OCI-LY7 (cell line): ENCODE measurements at regions not wholly inside any gene's neighbourhood (a gene's known extent, or its start where the extent isn't known, plus 50 kb on each side); places are given as distances from the start of the nearest gene placed in this dataset.

Experiments used
- CTCF ChIP-seq: fragments of 200-600 bp; sonication (generic); conservative IDR thresholded peaks from 2 replicates; pipeline ENCODE4 v1.5.1; 2014; ENCODE audit warnings: mild to moderate bottlenecking, antibody characterized with exemption, low read length, moderate library complexity, mixed read lengths
- EZH2phosphoT487 ChIP-seq: fragments of 200-600 bp; sonication (generic); IDR thresholded peaks from 2 replicates; pipeline ENCODE4 v1.6.1; 2018; ENCODE audit warnings: low read depth, borderline replicate concordance, mild to moderate bottlenecking, mixed run types, antibody characterized with exemption, low read length, moderate library complexity, mixed read lengths

DNA sequence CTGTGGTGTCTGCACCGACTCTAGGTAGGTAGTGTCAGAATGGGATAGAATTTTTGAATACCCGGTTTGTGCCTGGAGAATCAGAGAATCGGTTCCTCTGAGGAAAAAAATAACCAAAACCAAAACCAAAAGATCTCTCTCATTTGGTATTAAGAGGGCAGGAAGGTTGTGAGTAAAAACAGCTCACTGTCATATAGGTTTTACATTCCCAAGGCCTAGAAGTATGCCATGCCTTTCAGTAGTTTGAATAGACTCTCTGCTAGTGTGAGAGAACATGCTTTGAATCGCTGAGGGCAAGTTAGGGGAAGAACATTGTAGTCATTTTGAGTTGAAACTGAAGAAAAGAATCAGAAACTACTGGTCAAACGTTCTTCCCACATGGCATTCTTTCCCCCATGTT lies 411.4 kb upstream of the CD180 start:
- TF ChIP-seq CTCF (no peak), EZH2phosphoT487 (no peak)
